Activated CD4-positive, alpha-beta T cell treated with anti-CD3 and anti-CD28 coated beads, Interleukin-10, Interleukin-2, amounts not matched to agents 100 ng/mL and 50 ng/mL, durations not matched to agents 16 hours and 8 hours (primary cell): ENCODE measurements at regions not wholly inside any gene's neighbourhood (a gene's known extent, or its start where the extent isn't known, plus 50 kb on each side); places are given as distances from the start of the nearest gene placed in this dataset.
A peak's percentile ranks its signal among the peaks of the same experiment; 100 is the strongest.
"Not testable (repeated sequence)": the region's sequence is repeated elsewhere in the genome, so short reads cannot be mapped to it uniquely, and the experiment has no call there.

ENCODE experiments used
- DNase-seq: peaks from one replicate; pipeline ENCODE4 v3.0.0-alpha.2; 2020

DNA sequence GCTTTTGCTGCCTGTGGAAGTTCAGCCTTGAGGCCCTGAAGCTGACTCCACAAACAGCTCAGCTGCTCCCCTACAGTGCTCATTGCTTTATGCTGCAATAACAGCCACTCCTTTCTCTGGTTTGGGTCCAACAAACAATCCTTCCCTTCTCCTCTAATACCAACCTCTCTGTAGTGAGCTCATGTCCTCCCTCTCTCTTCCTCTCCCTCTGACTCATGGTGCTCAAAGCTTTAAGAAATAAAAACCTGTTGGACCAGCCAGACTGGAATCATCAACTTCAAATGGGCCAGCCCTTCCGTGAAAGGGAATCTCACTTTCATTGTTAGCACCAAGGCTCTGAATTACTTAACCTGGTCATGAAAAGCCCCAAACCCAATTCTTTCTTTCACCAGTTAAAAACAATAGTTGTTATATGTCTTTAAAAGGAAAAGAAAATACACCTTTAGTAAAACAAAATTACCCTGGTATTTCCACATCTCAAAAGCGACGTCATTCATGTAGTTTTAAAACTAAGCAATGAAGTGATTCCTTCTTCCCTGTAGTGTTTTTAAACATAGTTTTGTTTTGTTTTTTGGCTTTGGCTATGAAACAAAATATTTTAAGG lies 126.4 kb downstream of the DUSP6 start:
- DNase-seq = peak; percentile 80

DNA sequence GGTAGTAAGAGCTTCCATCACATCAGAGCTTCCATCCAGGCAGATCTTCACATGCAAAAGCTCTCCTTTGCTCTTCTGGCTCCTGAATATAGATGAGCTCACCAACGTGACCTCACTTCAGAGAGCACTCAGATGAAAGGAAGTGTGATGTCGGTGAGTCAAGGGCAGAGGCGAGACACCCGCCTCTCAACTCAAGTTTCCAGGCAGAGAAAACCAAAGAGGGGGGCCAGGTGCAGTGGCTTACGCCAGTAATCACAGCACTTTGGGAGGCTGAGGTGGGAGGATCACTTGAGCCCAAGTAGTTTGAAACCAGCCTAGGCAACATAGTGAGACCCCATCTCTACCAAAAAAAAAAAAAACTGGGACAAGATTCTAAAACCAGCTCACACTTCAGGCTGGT lies 126.9 kb downstream of the DUSP6 start:
- DNase-seq = peak; percentile 89

DNA sequence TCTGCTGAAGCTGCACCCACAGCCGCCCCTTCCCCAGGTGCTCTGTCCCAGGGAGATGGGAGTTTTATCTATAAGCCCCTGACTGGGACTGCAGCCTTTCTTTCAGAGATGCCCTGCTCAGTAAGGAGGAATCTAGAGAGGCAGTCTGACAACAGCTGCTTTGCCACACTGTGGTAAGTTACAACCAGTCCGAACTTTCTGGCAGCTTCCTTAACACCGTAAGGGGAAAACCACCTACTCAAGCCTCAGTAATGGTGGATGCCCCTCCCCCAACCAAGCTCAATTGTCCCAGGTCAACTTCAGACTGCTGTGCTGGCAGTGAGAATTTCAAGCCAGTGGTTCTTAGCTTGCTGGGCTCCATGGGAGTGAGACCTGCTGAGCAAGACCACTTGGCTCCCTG lies 129.7 kb downstream of the DUSP6 start:
- DNase-seq = peak; percentile 22

DNA sequence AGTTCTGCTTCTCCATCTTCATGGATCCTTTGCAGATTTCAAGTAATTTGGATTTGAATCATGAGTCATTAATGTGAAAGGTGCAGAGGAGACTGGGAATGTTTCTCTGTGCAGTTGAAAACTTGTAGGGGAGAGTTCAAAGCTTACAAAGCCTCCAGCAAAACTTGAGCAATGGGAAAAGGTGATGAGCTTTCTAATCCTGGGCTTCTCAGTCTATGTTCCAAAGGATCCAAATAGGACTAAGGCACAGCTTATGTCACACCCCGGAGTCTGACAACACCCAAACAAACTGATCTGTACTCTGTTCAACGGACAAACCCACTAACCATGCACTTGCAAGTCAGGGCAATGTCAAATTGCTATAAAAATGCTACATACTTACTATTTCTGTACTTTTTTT lies 134.8 kb downstream of the DUSP6 start:
- DNase-seq = no peak

DNA sequence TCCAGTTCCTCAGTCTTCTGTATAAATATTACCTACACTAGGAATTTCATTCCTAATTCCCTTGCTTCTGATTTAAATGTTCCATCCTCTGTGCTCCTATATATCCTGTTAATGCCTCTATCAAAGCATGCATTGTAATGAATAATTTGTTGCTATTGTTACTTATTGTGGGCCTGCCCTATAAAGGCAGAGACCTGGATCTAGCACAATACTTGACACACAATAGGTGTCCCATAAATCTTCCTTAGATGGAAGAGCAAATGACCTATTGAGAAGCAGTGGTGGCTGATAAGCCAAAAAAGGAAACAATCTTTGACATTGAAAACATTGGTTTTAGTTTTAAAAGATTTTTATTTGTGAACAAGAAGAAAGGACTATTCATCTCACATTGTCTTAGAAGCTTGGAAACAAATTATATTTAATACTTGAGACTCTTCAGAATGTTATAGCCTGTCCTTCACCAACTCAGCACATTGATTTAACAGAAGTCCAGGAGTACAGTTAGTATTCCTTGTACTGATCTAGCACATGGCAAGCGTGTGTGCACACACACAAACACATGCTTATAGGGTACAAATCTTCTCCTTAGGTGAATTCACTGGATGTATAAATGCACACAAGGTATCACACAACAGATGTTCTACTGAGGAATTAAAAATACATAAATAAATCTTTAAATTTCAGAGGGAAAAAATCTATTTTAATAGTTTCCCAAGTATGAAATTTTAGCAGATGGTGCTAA lies 135.9 kb downstream of the DUSP6 start:
- no peak for DNase-seq

DNA sequence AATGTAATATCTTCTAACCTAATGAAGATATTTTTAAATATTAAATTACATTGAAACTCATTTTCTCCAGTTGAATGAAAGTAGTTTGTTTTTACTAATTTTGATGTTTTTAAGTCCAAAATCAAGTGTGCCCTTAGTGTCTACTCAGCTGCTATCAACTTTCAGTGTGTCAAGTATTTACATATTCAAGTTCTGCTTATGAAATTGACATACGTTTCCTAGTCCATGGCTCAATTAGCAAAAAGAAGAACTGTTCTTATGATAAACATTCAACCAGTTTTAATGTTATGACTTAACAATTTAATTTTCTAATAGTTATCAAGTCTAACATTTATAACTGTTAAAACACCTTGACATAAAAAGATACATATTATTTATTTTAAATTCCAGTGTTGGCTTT lies 137.1 kb downstream of the DUSP6 start:
- DNase-seq = no peak

DNA sequence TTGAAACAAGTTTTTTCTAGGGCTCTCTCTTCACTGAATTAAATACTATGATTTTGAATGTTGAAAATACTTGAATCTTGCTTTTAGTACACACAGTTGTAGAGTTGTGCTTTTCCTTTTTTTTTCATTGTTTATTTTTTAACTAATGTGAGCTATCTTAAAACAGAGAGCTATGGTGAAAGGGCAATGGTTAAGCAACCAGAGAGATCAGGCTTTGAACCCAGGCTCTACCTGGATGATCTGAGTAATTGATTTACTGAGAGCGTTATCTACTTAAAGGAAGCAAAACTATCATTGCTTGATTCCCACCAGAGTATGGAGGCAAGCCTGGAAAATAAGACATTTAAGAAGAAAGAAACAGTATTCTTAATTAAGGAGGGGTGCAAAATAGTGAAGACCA lies 138.6 kb downstream of the DUSP6 start:
- no peak for DNase-seq

DNA sequence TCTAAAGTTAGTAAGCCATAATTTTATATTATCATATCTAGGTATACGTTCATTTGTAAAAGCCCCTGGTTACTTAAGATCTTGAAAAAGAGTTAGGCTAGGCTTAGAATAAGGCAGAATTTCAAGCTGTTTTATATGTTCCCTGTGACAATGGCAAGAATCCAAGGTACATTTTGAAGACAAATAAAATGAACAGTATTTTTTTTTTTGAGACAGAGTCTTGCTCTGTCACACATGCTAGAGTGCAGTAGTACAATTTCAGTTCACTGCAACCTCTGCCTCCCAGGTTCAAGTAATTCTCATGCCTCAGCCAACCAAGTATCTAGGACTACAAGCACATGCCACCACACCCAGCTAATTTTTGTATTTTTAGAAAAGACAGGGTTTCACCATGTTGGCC lies 139.2 kb downstream of the DUSP6 start:
- DNase-seq = no peak

DNA sequence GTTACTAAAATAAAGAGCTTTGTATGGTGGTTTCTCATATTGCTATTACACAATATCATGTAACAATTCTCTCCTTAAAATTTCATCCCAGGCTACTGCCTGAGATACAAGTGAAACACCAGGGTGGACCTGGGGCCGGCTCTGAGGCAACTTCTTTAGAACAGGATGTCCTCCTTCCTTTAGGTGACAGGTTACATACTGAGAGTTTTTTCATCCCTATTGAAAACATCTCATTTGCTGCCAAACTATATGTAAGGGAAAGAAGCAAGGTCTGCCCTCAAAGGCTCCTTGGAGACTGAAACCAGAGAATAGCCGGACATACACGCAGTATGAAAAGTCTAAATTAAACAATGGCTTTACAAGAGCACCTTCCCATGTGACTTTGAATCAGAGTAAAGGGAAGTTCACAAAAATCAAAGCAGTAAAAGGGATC lies 139.9 kb downstream of the DUSP6 start:
- no peak for DNase-seq

DNA sequence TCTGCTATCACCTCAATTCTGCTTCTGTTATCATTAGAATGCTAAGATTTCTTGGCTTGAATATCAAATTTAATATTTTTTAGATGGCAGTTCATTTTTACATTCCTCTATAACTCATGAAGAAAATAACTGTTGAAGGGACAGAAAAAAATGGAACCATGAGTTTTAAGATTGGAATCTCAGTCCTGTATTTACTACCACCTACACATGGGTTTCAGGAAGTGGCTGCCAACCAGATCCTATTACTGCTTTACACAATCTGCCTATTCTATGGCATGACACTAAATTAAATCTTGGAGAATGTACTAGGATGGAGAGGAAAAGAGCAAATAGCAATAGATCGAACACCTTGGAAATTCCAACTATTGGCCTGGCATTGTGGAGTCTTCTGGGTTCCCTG lies 140.8 kb downstream of the DUSP6 start:
- DNase-seq = no peak

DNA sequence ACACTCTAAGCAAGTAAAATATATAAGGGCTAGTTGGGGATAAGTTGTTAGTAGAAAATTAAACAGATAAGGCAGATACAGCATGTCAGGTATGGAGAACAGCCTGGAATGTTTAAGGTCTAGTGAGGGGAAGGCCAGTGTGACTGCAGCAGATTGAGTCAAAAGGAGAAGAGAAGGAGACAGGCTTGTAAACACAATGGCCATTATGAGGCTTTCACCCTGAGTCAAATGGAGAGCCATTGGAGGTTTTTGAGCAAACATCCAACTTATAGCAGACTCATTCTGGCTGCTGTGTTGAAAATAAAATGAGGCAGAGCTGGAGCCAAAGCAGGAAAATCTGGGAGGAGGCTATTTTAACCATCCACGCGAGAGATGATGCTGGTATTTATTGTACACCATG lies 142.0 kb downstream of the DUSP6 start:
- peak; percentile 53 for DNase-seq

DNA sequence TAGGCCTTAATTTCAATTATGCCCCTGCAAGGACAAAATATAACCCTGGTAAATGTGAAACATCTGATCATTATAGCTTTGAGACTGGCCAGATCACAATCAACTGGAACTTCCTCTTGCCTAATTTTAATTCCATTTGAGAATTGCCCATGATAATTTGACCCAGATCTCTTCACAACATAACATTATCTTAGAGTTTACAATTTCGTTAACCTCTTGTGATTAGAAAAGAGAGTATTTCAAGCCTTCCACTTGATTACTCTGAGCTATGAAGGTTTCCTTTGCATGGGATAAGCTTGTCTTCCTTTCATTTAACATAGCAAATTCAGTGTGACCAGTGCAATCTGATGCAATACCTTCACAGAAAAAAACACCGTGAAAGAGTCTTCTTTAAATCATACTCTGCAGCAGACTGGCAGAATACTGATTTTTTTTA lies 143.6 kb downstream of the DUSP6 start:
- no peak for DNase-seq

DNA sequence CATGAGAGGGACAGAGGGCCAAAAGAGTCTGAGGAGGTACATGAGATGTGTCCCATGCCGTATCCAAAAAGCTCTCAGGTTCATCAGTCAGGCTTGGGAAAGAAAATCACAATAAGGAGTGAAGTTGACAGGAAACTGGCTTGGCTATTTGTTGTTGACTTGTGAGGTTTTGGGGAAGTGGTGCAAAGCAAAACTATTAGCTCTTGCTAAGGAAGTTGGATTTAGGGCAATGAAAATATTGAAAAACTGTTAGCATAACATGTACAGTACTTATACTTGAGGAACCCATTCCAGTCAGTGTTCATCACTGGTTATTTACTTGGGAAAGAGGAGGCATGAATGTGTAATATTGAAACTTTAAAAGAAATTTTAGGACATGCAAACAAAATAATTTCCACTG lies 145.9 kb downstream of the DUSP6 start:
- DNase-seq = no peak

DNA sequence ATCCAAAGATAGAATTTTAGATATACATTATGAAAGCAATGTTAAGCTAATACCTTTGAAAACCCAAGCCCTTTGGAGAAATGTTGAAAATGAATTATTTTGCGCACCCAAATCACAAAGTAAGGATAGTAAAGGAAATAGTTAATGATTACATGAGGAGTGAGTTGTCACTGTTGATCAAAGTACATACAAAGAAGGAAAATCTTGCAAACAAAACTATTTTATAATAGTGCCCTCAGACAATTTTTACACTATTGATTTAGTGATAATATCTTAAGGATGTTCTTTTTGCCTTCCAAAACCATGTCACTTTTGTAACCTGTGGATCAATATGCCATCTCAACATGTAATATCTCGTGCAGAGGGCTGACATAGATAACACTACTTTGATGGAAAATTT lies 146.8 kb downstream of the DUSP6 start:
- no peak for DNase-seq

DNA sequence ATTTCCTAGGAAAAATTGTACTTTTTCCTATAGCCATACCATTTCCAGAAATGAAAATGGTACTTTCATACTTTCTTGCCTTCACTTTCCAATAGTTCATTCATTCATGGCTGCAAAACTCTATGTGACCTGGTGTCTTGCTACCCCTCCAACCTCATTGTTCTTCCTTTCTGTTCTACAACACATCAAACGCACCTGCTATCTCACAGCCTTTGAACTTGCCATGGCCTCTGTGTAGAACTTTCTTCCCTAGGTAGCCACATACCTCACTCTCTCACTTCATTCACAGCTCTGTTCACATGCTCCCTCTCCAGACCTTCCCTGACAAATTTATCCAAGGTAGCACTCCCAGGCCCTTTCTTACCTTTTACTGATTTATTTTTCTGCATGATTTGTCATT lies 149.2 kb downstream of the DUSP6 start:
- DNase-seq = no peak

DNA sequence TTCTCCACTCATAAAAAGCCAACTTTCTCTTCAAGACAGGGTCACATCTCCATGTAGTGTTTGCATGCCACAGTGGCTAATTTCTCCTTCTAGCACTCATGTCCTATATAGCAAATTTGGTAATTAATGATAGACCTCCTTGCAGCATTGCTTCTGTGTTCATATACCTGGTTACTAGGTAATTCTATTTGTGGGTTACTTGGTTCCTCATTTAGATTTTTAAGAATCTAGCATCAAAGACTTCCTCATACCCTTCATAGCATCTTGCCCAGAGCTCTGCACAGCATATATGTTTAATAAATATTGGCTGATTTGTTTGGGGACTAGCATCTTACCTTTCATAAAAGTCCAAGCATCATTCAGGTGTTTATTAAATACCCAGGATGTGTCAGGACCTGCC lies 152.1 kb downstream of the DUSP6 start:
- no peak for DNase-seq

DNA sequence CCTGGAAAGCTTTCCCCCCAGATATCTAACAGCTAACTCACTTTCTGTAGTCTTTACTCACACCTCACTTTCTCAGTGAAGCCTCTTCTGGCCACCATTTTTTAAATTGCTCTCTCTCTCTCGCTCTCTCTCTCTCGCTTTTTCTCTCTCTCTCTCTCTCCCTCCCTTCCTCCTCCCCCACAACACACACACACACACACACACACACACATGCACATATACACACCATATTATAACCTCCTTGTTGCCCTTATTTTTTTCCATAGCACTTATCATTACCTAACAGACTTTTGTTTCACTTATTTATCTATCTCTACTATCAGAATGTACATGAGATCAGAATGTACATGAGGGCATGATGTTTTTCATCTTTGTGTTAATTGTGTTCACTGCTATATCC lies 156.8 kb downstream of the DUSP6 start:
- DNase-seq = no peak

DNA sequence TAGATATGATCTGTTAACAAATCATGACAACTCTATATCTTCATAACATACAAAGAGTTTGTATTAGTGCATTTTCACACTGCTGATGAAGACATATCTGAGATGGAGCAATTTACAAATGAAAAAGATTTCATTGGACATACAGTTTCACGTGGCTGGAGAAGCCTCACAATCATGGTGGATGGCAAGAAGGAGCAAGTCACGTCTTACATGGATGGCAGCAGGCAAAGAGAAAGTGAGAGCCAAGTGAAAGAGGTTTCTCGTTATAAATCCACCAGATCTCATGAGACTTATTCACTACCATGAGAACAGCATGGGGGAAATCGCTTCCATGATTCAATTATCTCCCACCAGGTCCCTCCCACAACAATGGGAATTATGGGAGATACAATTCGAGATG lies 157.6 kb downstream of the DUSP6 start:
- no peak for DNase-seq

DNA sequence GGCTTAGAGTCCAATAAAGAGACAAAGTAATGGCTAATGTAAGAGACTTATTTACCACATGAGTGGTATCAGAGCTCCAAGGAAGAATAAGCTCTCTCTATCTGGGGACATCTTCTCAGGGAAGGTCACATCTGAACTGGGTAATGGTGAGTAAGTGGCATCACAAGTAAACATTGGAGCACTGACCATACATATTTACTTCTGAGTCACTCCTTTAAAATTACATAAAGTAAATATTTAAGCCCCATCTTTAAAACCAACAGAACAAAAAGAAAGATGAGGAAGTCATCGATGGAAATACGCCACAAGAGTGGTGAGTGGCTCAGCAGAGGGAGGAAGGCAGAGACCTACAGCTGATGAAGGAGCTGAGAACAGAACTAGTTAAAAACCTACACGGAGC lies 159.9 kb downstream of the DUSP6 start:
- no peak for DNase-seq

DNA sequence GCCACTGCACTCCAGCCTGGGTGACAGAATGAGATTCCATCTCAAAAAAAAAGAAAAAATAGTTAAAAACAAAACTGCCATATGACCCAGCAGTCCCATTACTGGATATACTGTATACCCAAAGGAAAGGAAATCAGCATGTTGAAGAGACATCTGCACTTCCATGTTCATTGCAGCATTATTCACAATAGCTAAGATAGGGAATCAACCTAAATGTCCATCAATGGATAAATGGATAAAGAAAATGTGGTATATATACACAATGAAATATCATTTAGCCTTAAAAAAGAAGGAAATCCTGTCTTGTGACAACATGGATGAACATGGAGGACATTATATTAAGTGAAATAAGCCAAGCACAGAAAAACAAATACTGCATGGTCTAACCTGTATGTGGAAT lies 160.7 kb downstream of the DUSP6 start:
- DNase-seq = not testable (repeated sequence)

DNA sequence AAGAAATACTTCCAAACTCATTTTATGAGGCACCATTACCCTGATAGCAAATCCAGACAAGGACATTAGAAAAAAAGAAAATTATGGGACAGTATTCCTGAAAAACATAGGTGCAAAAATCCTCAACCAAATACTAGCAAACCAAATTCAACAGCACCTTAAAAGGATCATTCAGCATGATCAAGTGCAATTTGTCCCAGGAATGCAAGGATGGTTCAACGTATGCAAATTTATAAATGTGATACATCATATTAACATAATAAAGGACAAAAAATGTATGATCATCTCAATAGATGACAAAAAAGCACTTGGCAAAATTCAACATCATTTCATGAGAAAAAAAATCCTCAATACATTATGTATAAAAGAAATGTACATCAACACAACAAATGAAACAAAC lies 162.9 kb downstream of the DUSP6 start:
- DNase-seq = no peak

DNA sequence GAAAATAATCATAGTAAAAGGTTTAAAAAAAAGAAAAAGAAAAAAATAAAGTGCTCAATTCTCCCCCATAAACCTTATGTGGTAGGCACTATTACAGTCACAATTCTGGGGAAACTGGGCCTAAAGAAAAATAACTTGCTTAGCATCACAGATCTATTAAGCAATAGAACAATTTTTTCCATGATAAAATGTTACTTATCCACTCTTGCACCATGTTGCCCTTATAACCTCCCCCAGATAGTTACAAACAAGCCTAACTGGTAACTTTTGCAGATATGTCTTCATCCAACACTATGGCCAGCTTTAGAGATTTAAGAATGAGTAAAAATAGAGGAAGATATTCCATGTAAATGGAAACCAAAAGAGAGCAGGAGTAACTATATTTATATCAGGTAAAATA lies 164.8 kb downstream of the DUSP6 start:
- no peak for DNase-seq

DNA sequence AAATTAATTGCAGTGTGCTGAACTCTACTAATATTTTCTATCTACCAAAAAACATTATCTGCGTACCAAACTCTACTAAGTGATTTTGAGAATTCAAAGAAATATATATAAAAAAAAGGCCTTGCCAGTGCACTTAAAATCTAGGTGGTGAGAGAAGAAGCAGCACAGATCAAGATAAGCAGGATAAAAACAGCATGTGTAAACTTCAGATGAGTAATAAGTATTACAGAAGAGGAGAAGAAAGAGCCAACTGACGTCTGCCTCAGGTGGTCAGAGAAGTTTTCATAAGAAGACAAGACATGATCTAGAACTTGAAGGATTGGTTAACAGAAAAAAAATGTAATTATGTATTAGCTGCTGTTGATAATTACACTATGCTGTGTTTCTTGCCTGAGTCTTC lies 166.4 kb downstream of the DUSP6 start:
- DNase-seq = no peak

DNA sequence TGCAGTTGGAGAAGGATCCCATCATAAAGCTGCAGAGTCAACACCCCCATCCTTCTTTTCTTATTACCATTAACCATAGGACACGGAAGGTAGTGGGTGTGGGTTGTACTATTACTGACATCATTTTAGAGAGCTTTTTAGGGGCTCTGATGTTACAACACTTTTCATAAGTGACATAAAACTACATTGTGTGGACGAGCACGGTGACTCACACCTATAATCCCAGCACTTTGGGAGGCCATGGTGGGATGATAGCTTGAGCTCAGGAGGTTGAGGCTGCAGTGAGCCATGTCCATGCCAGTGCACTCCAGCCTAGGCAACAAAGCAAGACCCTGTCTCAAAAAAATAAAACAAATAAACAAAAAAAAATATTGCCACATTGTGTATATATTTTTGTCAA lies 167.1 kb downstream of the DUSP6 start:
- DNase-seq = no peak

DNA sequence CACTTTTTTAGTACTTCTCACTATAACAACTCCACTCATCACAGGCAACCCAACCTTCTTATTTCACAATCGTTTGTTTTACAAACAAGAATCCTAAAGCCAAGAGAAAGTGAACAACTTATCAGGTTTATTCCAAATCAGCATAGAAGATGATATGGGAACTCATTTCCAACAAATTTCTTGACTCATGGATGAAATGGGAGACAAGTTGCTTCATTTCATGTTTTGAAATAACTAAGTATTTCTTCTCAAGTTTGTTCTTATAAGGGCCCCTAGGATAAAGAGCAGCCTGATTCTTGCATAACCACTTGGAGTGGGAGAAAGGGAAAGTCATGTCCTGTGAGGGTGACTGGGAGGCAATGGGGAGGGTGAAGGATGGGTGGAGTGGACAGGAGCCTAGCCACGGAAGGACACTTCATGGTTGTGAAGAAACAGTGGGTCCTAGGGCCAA lies 168.3 kb downstream of the DUSP6 start:
- no peak for DNase-seq
